ENCODE measurements at regions not wholly inside any gene's neighbourhood (a gene's known extent, or its start where the extent isn't known, plus 50 kb on each side); places are given as distances from the start of the nearest gene placed in this dataset.

DNA sequence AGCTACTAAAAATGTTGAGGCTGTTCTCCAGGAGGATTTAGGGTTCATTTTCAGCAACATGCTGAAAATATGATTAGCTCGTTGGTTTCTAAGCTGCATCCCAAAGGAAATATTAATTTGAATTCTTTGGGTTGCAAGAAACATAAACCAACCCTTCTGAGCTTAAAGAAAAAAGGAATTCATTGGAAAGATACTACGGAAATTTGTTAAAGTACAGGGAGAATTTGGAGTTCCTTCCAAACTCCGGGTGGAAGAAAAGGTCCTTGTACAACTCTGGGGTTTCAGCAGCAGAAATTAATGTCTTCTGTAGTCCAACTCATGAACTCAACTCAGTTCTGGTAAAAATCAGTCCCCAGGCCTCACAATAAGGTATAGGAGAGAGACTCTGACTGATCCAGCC lies 712.9 kb downstream of the UTRN start:
- TF ChIP-seq CTCF (IDR thresholded peaks at IDR 0.05; ENCODE audit: insufficient read depth, low read depth, low read length) = no peak
- DNase-seq (ENCODE audit: low read depth) = no peak
- H3K4me3 ChIP-seq (ENCODE audit: low read depth, low read length) = no peak overlapping the region

GRCh38 chr6:144999127-144999526 lies 714.0 kb downstream of the UTRN start:
- H3K4me3 ChIP-seq (ENCODE audit: low read depth, low read length) = no peak overlapping the region
- TF ChIP-seq CTCF (IDR thresholded peaks at IDR 0.05; ENCODE audit: insufficient read depth, low read depth, low read length) = no peak
- DNase-seq (ENCODE audit: low read depth) = no peak

- H3K4me3 ChIP-seq (ENCODE audit: low read depth, low read length) = no peak overlapping the region
- DNase-seq (ENCODE audit: low read depth) = no peak
- TF ChIP-seq CTCF (IDR thresholded peaks at IDR 0.05; ENCODE audit: insufficient read depth, low read depth, low read length) = no peak
Observed at GRCh38 chr6:145003145-145003544, 718.0 kb downstream of the UTRN start.

- no peak for TF ChIP-seq CTCF (IDR thresholded peaks at IDR 0.05; ENCODE audit: insufficient read depth, low read depth, low read length)
- H3K4me3 ChIP-seq (ENCODE audit: low read depth, low read length) = no peak overlapping the region
- no peak for DNase-seq (ENCODE audit: low read depth)
Observed at GRCh38 chr6:145006914-145007313, 721.8 kb downstream of the UTRN start.

GRCh38 chr6:145008715-145009114 lies 723.6 kb downstream of the UTRN start:
- H3K4me3 ChIP-seq (ENCODE audit: low read depth, low read length) = no peak overlapping the region
- TF ChIP-seq CTCF (IDR thresholded peaks at IDR 0.05; ENCODE audit: insufficient read depth, low read depth, low read length) = no peak

GRCh38 chr6:145009711-145010110 lies 724.6 kb downstream of the UTRN start:
- no peak overlapping the region for H3K4me3 ChIP-seq (ENCODE audit: low read depth, low read length)
- TF ChIP-seq CTCF (IDR thresholded peaks at IDR 0.05; ENCODE audit: insufficient read depth, low read depth, low read length) = no peak
- no peak for DNase-seq (ENCODE audit: low read depth)

More at GRCh38 chr6:145008715-145009114, 723.6 kb downstream of the UTRN start:
- DNase-seq (ENCODE audit: low read depth) = no peak

DNA sequence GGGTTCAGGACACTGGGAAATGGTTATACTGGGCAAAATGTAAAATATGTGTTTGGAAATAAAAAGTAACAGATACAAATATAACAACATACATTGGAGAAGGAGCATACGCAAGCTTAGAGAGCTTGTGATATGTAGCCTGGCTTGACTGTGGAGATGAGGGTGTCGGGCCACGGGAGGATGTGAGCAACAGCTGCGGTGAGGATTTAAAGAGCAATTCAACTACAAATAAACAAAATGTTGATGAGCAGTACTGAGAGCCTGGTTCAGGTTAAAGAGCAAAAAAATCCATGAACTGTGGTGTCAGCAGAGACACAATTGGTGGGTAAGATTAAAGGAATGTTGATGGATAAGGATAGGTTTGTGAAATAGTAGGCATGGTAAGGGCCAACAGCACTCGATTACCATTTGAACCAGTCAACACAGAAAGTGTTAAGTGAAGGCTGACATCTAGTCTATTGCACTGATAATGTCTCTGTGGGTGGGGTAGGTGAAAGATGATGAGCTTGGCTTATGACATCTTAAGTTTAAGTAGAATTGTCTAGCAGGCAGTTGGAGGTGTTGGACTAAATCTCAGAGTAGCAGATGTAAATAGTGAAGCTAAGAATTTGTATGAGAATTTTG lies 723.2 kb downstream of the EPM2A start:
- no peak for DNase-seq (ENCODE audit: low read depth)
- no peak for TF ChIP-seq CTCF (IDR thresholded peaks at IDR 0.05; ENCODE audit: insufficient read depth, low read depth, low read length)
- H3K4me3 ChIP-seq (ENCODE audit: low read depth, low read length) = no peak overlapping the region

Data from fibroblast of villous mesenchyme (primary cell).